ENCODE measurements at regions not wholly inside any gene's neighbourhood (a gene's known extent, or its start where the extent isn't known, plus 50 kb on each side); places are given as distances from the start of the nearest gene placed in this dataset.
A peak's percentile ranks its signal among the peaks of the same experiment; 100 is the strongest.

DNA sequence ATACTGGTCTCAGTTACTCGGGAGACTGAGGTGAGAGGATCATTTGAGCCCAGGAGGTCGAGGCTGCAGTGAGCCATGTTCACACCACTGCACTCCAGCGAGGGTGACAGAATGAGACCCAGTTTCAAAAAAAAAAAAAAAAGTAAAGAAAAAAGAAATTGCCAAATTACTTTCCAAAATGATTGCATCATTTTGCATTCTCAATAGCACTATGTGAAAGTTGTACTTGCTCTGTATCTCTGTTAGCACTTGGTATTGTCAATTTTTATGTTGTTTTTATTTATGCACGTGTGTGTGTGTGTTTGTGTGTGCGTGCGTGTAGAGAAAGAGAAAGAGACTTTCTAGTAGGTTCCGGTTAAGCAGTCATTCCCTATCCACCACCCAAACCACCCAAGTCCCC, 328.4 kb downstream of the RAB3C start:
- DNase-seq: no peak

DNA sequence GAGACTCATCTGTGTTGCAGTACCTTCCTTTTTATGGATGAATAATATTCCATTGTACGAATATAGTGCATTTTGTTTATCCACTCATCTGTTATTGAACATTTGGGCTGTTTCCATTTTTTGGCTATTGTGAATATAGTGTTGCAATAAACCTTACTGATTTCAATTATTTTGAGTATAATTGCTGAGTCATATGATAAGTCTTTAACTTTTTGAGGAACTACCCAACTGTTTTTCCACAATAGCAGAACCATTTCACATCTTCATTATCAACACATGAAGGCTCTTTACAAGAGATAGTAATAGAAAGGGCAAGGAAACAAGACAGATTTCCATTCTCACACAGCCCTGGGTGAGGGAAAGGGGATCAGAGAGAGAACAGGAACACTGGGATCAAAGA, 329.2 kb downstream of the RAB3C start:
- peak; percentile 17 to 23 for DNase-seq

DNA sequence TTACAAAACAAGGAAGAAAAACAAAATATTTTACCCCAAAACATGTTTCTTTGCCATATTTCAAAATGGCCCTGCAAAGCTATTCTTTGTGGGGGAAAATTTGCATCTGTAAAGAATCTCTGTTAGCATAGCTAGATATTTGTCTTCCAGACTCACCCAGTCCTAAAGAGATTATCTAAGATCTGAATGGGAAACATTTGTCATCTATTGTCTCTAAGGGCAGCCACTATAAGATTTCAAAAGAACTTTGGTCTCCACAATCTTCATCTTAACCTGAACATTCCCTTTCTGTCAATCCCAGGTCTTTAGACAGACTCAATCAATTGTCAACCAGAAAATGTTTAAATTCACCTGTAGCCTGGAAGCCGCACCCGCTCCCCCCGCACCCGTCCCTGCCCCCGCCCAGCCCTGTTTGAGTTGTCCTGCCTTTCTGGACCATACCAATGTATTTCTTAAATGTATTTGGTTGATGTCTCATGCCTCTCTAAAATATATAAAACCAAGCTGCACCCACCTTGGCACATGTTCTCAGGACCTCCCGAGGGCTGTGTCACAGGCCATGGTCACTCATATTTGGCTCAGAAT, 330.6 kb downstream of the RAB3C start:
- DNase-seq: no peak

DNA sequence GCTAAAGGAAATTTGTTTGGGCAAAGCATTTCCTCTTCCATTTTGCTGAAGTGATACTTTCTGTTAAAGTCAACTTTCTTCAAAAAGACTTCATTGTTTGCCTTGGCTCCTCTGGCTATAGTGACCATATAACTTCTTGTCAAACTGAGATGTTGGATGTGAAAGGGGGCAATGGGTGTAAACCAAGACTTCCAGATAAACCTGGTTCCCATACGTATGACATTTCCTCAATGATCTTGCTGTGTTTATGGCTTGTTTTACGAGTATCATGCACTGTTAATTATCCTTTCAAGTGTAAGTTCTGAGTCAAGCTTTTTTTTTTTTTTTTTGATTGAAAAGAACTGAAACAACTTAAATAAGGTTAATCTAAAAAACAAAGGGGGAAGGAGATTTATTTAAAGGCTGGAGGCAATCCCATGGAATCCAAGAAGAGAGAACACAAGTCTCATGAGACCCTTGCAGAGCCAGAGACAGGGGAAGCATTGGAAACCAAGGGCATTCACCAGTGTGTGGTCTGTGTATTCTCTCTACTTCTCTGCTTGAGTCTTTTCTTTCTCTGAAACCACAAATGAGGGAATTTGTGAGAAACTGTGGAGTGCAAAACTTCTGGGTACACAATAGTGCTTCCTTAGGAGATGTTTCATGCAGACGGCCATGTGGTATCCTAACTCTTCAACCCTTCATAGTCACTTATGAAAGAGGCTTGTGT, 335.3 kb downstream of the RAB3C start:
- DNase-seq: no peak
